Thyroid gland (tissue), 4 donors: ENCODE measurements at regions not wholly inside any gene's neighbourhood (a gene's known extent, or its start where the extent isn't known, plus 50 kb on each side); places are given as distances from the start of the nearest gene placed in this dataset.

Source experiments
- DNase-seq, 2 donors: peaks; one replicate each; pipeline ENCODE4 v3.0.0-alpha.2; 2019
- H3K27ac ChIP-seq, 3 donors: fragments of 200-600 bp; sonication (generic); 1 replicate in 2 of 3; 2 replicates in 1 of 3; pipeline ENCODE4 v1.5.1; 2016 to 2019; ENCODE audit warnings: mild to moderate bottlenecking in 1 of 3, moderate library complexity in 1 of 3
- H3K27me3 ChIP-seq: fragments of 200-600 bp; sonication (generic); one replicate; pipeline ENCODE4 v1.5.1; 2019
- H3K36me3 ChIP-seq, 2 donors: fragments of 200-600 bp; sonication (generic); one replicate each; pipeline ENCODE4 v1.5.1; 2016 to 2019
- H3K4me1 ChIP-seq, 2 donors: fragments of 200-600 bp; sonication (generic); one replicate each; pipeline ENCODE4 v1.5.1; 2017 to 2019
- H3K4me3 ChIP-seq, 3 donors: fragments of 200-600 bp; sonication (generic); replicated peaks in 1 of 3; 1 replicate in 2 of 3; 2 replicates in 1 of 3; pipeline ENCODE4 v1.5.1; 2016; ENCODE audit warnings: mild to moderate bottlenecking in 1 of 3
- H3K9me3 ChIP-seq: fragments of 200-600 bp; sonication (generic); one replicate; pipeline ENCODE4 v1.5.1; 2017
- POLR2A ChIP-seq, 2 donors: fragments of 450-650 bp; IDR thresholded peaks; one replicate each; pipeline ENCODE4 v1.6.1; 2017; ENCODE audit warnings: antibody characterized with exemption in 2 of 2, mild to moderate bottlenecking in 2 of 2, moderate library complexity in 1 of 2
- WGBS, 2 donors: methylation state at CpG; one replicate each; pipeline ENCODE4 v1.1.5; 2017; 5-methylcytosine and 5-hydroxymethylcytosine counted together
- intact Hi-C: fragments of 100-400 bp; cut with DNase I; formaldehyde crosslinking; loops from one replicate; pipeline ENCODE4 v1.15.1; 2023
- TF ChIP-seq, protein P1 (sequence below), 6 experiments: fragments of 200-600 bp in 3 of 6; fragments of 450-650 bp in 3 of 6; sonication (generic) in 3 of 6; IDR thresholded peaks; one replicate each; pipeline ENCODE4 v1.5.1; 2016 to 2019; ENCODE audit warnings: antibody characterized with exemption in 6 of 6, mild to moderate bottlenecking in 2 of 6, inconsistent platforms in 1 of 6, moderate library complexity in 1 of 6

DNA sequence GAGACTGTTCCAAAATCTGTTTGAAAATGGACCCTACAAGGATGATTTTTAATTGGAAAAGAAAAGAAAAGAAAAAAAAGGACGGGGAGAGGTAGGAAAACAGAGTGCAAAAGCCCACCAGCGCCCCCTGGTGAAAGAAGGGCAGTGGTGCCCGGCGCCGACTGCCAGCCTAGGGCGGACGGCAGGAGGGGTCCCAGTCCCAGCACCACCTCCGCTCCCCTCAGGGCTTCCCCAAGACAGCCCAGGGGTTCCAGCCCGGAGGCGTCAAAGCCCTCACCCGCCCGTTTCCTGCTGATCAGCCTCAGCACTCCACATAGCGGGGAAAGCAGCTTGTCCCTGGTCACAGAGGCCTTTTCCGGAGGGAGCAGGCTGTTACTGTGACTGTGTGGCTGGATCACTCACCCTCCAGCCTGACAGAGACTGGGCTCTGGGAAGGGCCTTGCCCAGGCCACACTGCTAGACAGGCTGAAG is 213.9 kb downstream of the TFCP2L1 start:
- intact Hi-C loops = loop anchor here (10.0 kb wide), 1 partner anchor 726 kb away; the partner anchor contains the start of gene INHBB
- no peaks in the 10 kb centered on the region for H3K9me3 ChIP-seq
- H3K4me3 ChIP-seq = no peak overlapping the region
- WGBS, 2 donors = 8% methylated on average over 14 of the region's 14 CpGs
- H3K27me3 ChIP-seq = no peaks in the 10 kb centered on the region
- TF ChIP-seq, protein P1, sequence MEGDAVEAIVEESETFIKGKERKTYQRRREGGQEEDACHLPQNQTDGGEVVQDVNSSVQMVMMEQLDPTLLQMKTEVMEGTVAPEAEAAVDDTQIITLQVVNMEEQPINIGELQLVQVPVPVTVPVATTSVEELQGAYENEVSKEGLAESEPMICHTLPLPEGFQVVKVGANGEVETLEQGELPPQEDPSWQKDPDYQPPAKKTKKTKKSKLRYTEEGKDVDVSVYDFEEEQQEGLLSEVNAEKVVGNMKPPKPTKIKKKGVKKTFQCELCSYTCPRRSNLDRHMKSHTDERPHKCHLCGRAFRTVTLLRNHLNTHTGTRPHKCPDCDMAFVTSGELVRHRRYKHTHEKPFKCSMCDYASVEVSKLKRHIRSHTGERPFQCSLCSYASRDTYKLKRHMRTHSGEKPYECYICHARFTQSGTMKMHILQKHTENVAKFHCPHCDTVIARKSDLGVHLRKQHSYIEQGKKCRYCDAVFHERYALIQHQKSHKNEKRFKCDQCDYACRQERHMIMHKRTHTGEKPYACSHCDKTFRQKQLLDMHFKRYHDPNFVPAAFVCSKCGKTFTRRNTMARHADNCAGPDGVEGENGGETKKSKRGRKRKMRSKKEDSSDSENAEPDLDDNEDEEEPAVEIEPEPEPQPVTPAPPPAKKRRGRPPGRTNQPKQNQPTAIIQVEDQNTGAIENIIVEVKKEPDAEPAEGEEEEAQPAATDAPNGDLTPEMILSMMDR (IDR thresholded peaks at IDR 0.05) = peak; percentile 67 to 98 (median 87)
- TF ChIP-seq POLR2A (IDR thresholded peaks at IDR 0.05) = no peak
- no peak overlapping the region for H3K27ac ChIP-seq
- peak; percentile 64 to 72 for DNase-seq
- peaks cover 0 to 6% of the 10 kb centered on the region in 2 donors for H3K4me1 ChIP-seq
- H3K36me3 ChIP-seq = no peaks in the 10 kb centered on the region

DNA sequence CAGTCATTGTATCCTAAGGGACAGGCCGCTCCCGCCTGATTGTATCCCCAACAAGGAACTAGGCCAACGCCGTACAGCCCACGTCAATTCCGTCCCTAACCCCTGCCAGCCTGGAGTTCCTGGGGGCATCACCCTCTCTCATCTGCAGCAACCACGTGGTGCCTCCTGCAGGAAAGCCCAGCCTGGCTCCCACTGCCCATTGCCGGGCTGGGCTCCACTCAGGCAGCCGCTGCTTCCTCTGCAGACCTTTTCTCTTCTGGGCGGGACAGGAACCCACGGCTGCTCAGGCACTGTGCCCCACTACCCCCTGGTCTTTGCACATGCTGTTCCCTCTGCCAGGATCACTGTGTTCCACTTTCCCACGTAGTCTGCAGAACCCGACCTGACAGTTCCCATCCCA is 212.2 kb downstream of the TFCP2L1 start:
- Histone ChIP-seq H3K27ac (no peak overlapping the region), H3K36me3 (no peaks in the 10 kb centered on the region), H3K4me3 (no peak overlapping the region), H3K4me1 (peaks cover 0 to 6% of the 10 kb centered on the region in 2 donors), H3K27me3 (no peaks in the 10 kb centered on the region), H3K9me3 (no peaks in the 10 kb centered on the region)
- no peak for DNase-seq
- intact Hi-C loops = loop anchor here (2.0 to 10.0 kb wide), 2 partner anchors 378 to 728 kb away; partner anchors contain the start of gene INHBB
- TF ChIP-seq, protein P1 (IDR thresholded peaks at IDR 0.05) = no peak
- no peak for TF ChIP-seq POLR2A (IDR thresholded peaks at IDR 0.05)
- 77 to 87% methylated on average over 11 to 13 of the region's 13 CpGs for WGBS, 2 donors

DNA sequence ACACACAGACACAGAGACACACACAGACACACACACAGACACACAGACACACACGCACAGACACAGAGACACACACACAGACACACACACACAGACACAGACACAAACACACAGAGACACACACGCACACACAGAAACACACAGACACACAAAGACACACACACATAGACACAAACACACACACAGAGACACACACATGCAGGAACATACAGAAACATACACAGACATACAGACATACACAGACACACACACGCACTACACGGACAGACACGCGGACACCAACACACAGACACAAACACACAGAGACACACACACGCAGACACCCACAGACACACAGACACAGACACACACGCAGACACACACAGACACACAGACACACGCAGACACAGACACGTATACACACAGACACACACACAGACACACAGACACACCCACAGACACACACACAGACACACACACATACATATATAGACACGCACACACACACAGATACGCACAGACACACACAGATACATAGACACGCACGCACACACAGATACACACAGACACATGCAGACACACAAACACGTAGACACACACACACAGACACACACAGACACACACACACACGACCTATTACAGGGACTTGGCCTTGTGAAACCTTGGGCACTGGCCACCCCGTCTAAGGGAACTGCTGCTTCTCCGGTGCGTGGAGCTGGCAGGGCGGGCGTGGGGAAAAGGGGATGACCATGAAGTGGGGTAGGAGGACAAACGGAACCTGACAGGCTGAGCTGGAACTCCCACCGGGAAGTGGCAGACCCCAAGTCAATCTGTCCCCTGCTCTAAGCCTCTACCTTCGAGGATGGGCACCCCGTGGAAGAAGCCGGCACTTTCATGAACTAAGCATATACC is 211.4 kb downstream of the TFCP2L1 start:
- WGBS, 2 donors = 89% methylated on average over 24 to 26 of the region's 26 CpGs
- H3K36me3 ChIP-seq = no peaks in the 10 kb centered on the region
- no peaks in the 10 kb centered on the region for H3K27me3 ChIP-seq
- TF ChIP-seq, protein P1 (IDR thresholded peaks at IDR 0.05) = no peak
- no peak for TF ChIP-seq POLR2A (IDR thresholded peaks at IDR 0.05)
- H3K4me1 ChIP-seq = peaks cover 0 to 6% of the 10 kb centered on the region in 2 donors
- no peak for DNase-seq
- no peak overlapping the region for H3K4me3 ChIP-seq
- no peak overlapping the region for H3K27ac ChIP-seq
- intact Hi-C loops = loop anchor here (2.0 to 10.0 kb wide), 2 partner anchors 379 to 729 kb away; partner anchors contain the start of gene INHBB
- no peaks in the 10 kb centered on the region for H3K9me3 ChIP-seq

DNA sequence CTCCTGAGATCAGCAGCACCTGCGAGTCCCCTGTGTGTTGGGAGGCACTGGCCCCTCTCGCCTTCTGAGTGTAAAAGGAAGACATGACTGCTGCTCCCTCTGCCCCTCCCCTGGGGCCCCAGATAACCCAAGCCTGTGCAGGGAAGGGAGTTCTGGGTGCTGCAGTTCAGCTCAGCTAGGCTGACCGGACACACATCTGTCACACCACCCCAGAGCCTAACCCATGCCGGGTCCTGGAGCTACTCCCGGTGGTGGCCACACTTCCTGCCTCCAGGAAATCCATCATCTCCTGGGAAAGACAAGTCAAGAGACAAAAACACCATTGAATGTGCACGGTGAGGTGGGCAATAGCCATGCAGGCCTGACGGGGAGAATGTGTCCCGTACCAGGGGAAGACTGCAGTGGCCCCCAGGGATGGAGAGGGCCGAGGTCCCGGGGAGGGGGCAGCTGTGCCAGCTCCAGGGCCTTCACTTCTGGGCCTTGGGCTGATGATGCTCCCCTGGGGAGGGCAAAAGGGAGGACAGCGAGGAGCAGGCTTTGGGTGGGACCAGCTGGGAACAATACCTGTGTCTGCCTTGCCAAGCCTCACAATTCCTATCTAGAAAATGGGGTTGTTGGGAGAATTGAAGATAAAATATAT is 210.6 kb downstream of the TFCP2L1 start:
- intact Hi-C loops = loop anchor here (10.0 kb wide), 1 partner anchor 730 kb away; the partner anchor contains the start of gene INHBB
- Histone ChIP-seq H3K27ac (no peak overlapping the region), H3K36me3 (no peaks in the 10 kb centered on the region), H3K4me1 (peaks cover 0 to 6% of the 10 kb centered on the region in 2 donors), H3K9me3 (no peaks in the 10 kb centered on the region), H3K27me3 (no peaks in the 10 kb centered on the region), H3K4me3 (no peak overlapping the region)
- DNase-seq = no peak
- 54 to 64% methylated on average over 9 to 10 of the region's 11 CpGs for WGBS, 2 donors
- TF ChIP-seq POLR2A (IDR thresholded peaks at IDR 0.05) = no peak
- TF ChIP-seq, protein P1 (IDR thresholded peaks at IDR 0.05) = no peak
